OCI-LY1 (cell line): ENCODE measurements at regions not wholly inside any gene's neighbourhood (a gene's known extent, or its start where the extent isn't known, plus 50 kb on each side); places are given as distances from the start of the nearest gene placed in this dataset.

Experiments
- H2AFZ ChIP-seq: fragments of 200-600 bp; sonication (generic), shearing (Covaris generic); 2 replicates; pipeline ENCODE4 v1.6.0; 2014; ENCODE audit warnings: antibody characterized with exemption, mild to moderate bottlenecking, low read length
- H3F3A ChIP-seq: fragments of 200-600 bp; sonication (generic), shearing (Covaris generic); 2 replicates; pipeline ENCODE4 v1.6.0; 2014; ENCODE audit warnings: mild to moderate bottlenecking, antibody characterized with exemption, low read length, moderate library complexity; ENCODE audit not compliant: insufficient read depth
- H3K27ac ChIP-seq: fragments of 200-600 bp; sonication (generic); 2 replicates; pipeline ENCODE4 v1.5.1; 2014; ENCODE audit warnings: low read length, mixed run types, mild to moderate bottlenecking, low read depth; ENCODE audit not compliant: poor library complexity, severe bottlenecking
- H3K27me3 ChIP-seq: fragments of 200-600 bp; sonication (generic); 2 replicates; pipeline ENCODE4 v1.6.0; 2014; ENCODE audit warnings: antibody characterized with exemption, mild to moderate bottlenecking, low read length, moderate library complexity; ENCODE audit not compliant: insufficient read depth
- H3K36me3 ChIP-seq: fragments of 200-600 bp; sonication (generic); 2 replicates; pipeline ENCODE4 v1.6.1; 2014; ENCODE audit warnings: mild to moderate bottlenecking, antibody characterized with exemption, low read length, moderate library complexity, mixed read lengths; ENCODE audit not compliant: insufficient read depth
- H3K4me1 ChIP-seq: fragments of 200-600 bp; sonication (generic); 2 replicates; pipeline ENCODE4 v1.5.1; 2014; ENCODE audit warnings: mild to moderate bottlenecking, low read length, moderate library complexity; ENCODE audit not compliant: insufficient read depth, severe bottlenecking
- H3K4me2 ChIP-seq: fragments of 200-600 bp; sonication (generic), shearing (Covaris generic); 2 replicates; pipeline ENCODE4 v1.6.1; 2014; ENCODE audit warnings: low read length
- H3K4me3 ChIP-seq: fragments of 200-600 bp; sonication (generic); 2 replicates; pipeline ENCODE4 v1.5.1; 2014; ENCODE audit warnings: low read length, low read depth, mild to moderate bottlenecking, mixed read lengths; ENCODE audit not compliant: poor library complexity, severe bottlenecking
- H3K79me2 ChIP-seq: fragments of 200-600 bp; shearing (Covaris generic); 2 replicates; pipeline ENCODE4 v1.6.1; 2016; ENCODE audit warnings: mixed run types, low read length, mixed read lengths; ENCODE audit not compliant: insufficient read depth
- H3K9ac ChIP-seq: fragments of 200-600 bp; sonication (generic), shearing (Covaris generic); 2 replicates; pipeline ENCODE4 v1.6.1; 2014; ENCODE audit warnings: mild to moderate bottlenecking, low read length, mixed read lengths
- H3K9me2 ChIP-seq: fragments of 200-600 bp; sonication (generic), shearing (Covaris generic); 2 replicates; pipeline ENCODE4 v1.6.1; 2014; ENCODE audit warnings: low read depth, mild to moderate bottlenecking, low read length, mixed read lengths
- H3K9me3 ChIP-seq: fragments of 200-600 bp; shearing (Covaris generic); 2 replicates; pipeline ENCODE4 v1.6.1; 2014; ENCODE audit warnings: low read length, mixed read lengths
- H4K20me1 ChIP-seq: fragments of 200-600 bp; sonication (generic), shearing (Covaris generic); 2 replicates; pipeline ENCODE4 v1.6.0; 2016; ENCODE audit warnings: mild to moderate bottlenecking, low read length; ENCODE audit not compliant: insufficient read depth
- CTCF ChIP-seq: fragments of 200-600 bp; sonication (generic), shearing (Covaris generic); IDR thresholded peaks from 2 replicates; pipeline ENCODE4 v1.5.1; 2017; ENCODE audit warnings: mild to moderate bottlenecking, antibody characterized with exemption, low read length, moderate library complexity, mixed read lengths
- EZH2 ChIP-seq: fragments of 200-600 bp; sonication (generic), shearing (Covaris generic); IDR thresholded peaks from 2 replicates; pipeline ENCODE4 v1.8.0; 2017; ENCODE audit warnings: borderline replicate concordance, mixed run types, mild to moderate bottlenecking, antibody characterized with exemption, low read length, moderate library complexity, mixed read lengths

DNA sequence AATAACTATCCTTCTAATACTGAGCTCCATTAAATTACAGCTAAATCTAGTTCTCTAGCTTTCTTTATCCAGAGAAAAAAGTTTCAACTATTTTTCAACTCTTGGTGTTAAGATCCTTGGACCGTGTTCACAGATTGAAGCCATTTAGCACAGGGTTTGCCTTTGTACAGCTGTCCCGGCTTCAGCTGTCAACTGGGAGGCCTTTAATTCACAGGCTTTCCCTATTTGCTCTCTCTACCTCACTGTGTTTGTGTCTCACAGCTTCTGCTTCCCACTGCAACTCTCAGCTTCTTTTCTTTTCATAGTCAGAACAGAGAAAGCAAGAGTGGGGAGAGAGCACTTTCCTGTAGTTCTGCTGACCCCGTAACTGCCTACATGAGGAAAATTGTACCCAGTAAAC lies 76.9 kb upstream of the SMAD1 start:
- Histone ChIP-seq H3K4me2 (no peak overlapping the region), H3K9ac (no peak overlapping the region), H3F3A (no peaks in the 10 kb centered on the region), H3K36me3 (no peaks in the 10 kb centered on the region), H3K4me1 (peaks cover 9% of the 10 kb centered on the region), H3K27ac (no peak overlapping the region), H2AFZ (peak overlapping the region; percentile 51), H3K27me3 (no peaks in the 10 kb centered on the region), H3K9me2 (no peaks in the 10 kb centered on the region), H3K79me2 (no peaks in the 10 kb centered on the region), H3K4me3 (no peak overlapping the region), H4K20me1 (no peaks in the 10 kb centered on the region), H3K9me3 (no peaks in the 10 kb centered on the region)
- no peak for TF ChIP-seq CTCF
- TF ChIP-seq EZH2: no peak

- Histone ChIP-seq H3K4me1 (no peaks in the 10 kb centered on the region), H3K4me3 (no peak overlapping the region), H3K9me2 (no peaks in the 10 kb centered on the region), H3K36me3 (no peaks in the 10 kb centered on the region), H3K9me3 (no peaks in the 10 kb centered on the region), H3K4me2 (no peak overlapping the region), H3K79me2 (no peaks in the 10 kb centered on the region), H3K27me3 (no peaks in the 10 kb centered on the region), H3K9ac (no peak overlapping the region), H4K20me1 (no peaks in the 10 kb centered on the region), H2AFZ (peak overlapping the region; percentile 53; the same call in 1 of the 2 replicates), H3F3A (no peaks in the 10 kb centered on the region; the same call in 1 of the 2 replicates), H3K27ac (no peak overlapping the region)
- TF ChIP-seq EZH2 (no peak), CTCF (no peak)
Observed at GRCh38 chr4:145396581-145396980, 85.1 kb upstream of the SMAD1 start.

DNA sequence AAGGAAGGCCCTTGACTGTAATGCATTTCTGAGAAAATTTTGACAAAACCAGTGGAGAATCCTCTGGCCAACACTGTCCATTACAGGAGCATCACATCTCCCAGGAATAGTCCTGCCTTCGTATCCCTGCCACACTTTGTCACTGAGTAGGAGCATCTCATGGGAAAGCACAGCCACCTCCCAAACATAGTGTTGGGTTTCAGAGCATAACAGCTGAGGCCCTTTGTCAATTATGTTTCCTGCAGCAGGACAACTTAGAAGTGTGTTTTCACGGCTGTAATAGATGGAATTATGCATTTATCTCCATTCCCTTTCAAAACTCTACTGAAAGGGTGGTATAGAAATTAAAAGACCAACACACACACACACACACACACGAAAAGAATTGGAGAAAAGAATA lies 91.1 kb upstream of the SMAD1 start:
- Histone ChIP-seq H3K27ac (no peak overlapping the region), H3K27me3 (no peaks in the 10 kb centered on the region)

More for the DNA sequence above, 91.1 kb upstream of the SMAD1 start:
- Histone ChIP-seq H3K9ac (no peak overlapping the region), H3K4me1 (peaks cover 7% of the 10 kb centered on the region), H4K20me1 (no peaks in the 10 kb centered on the region), H3K79me2 (no peaks in the 10 kb centered on the region), H3F3A (no peaks in the 10 kb centered on the region), H2AFZ (no peak overlapping the region), H3K9me3 (no peaks in the 10 kb centered on the region), H3K4me2 (no peak overlapping the region), H3K4me3 (no peak overlapping the region), H3K9me2 (no peaks in the 10 kb centered on the region), H3K36me3 (no peaks in the 10 kb centered on the region; the same call in 1 of the 2 replicates)
- TF ChIP-seq EZH2 (no peak), CTCF (no peak)
